HUES6 (cell line): ENCODE measurements at regions not wholly inside any gene's neighbourhood (a gene's known extent, or its start where the extent isn't known, plus 50 kb on each side); places are given as distances from the start of the nearest gene placed in this dataset.

ENCODE experiments used
- H3K27ac ChIP-seq: 2 replicates; pipeline ENCODE4 v1.7.0; 2013; ENCODE audit warnings: low read depth, mild to moderate bottlenecking, low read length, inconsistent platforms
- H3K27me3 ChIP-seq: 2 replicates; pipeline ENCODE4 v1.6.1; 2013; ENCODE audit warnings: low read length; ENCODE audit not compliant: control insufficient read depth, insufficient read depth
- H3K36me3 ChIP-seq: 2 replicates; pipeline ENCODE4 v1.6.1; 2013; ENCODE audit warnings: low read length; ENCODE audit not compliant: control insufficient read depth, insufficient read depth
- H3K4me1 ChIP-seq: 2 replicates; pipeline ENCODE4 v1.6.1; 2013; ENCODE audit warnings: low read length; ENCODE audit not compliant: control insufficient read depth, insufficient read depth
- H3K4me3 ChIP-seq: 2 replicates; pipeline ENCODE4 v1.5.1; 2013; ENCODE audit warnings: low read depth, low read length
- H3K9ac ChIP-seq: one replicate; pipeline ENCODE4 v1.6.1; 2013; ENCODE audit warnings: mild to moderate bottlenecking, low read length
- H3K9me3 ChIP-seq: 2 replicates; pipeline ENCODE4 v1.6.1; 2013; ENCODE audit warnings: low read depth, low read length; ENCODE audit not compliant: control insufficient read depth, insufficient read depth

- Histone ChIP-seq H3K4me3 (no peak overlapping the region), H3K9ac (no peak overlapping the region), H3K27me3 (no peaks in the 10 kb centered on the region), H3K9me3 (no peaks in the 10 kb centered on the region), H3K27ac (no peak overlapping the region), H3K36me3 (no peaks in the 10 kb centered on the region), H3K4me1 (peaks cover 21% of the 10 kb centered on the region)
Measured at GRCh38 chr9:16102154-16102553, 549.3 kb downstream of the CCDC171 start.

GRCh38 chr9:16103620-16104397 lies 551.0 kb downstream of the CCDC171 start:
- Histone ChIP-seq H3K9ac (no peak overlapping the region), H3K4me3 (no peak overlapping the region), H3K9me3 (no peaks in the 10 kb centered on the region), H3K36me3 (no peaks in the 10 kb centered on the region), H3K27ac (no peak overlapping the region), H3K4me1 (peaks cover 21% of the 10 kb centered on the region), H3K27me3 (no peaks in the 10 kb centered on the region)

- H3K27ac ChIP-seq, result no peak overlapping the region
- H3K9me3 ChIP-seq, result no peaks in the 10 kb centered on the region
Measured at GRCh38 chr9:16105168-16106020, 552.6 kb downstream of the CCDC171 start.

DNA sequence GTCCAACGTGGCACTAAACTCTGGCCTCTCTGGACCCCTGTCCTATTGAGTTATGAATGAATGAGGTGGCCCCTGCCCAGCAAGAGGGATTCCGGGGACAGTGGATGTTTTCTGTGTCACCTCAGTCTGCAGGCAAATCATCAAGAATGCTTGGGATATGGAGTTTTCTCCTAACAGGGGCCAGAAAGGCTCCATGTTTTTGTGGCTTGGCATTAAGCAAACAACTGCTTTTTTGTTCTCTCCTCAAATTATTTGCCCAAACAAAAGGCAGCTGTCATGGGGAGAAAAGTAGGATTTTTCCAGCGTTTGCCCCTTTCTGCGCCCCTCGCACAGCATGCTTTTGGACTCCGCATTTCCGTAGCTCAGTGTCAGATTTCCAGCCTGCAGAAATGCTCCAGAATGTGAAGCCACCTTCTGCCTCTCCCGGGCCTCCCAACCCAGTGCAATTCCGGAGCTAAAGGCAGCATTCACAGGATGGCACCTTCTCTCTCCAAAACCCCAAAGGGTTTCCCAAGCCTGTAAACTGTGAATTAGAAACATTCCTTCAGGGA lies 553.3 kb downstream of the CCDC171 start:
- H3K9ac ChIP-seq, result no peak overlapping the region
- peaks cover 21% of the 10 kb centered on the region for H3K4me1 ChIP-seq
- H3K27ac ChIP-seq, result no peak overlapping the region
- H3K36me3 ChIP-seq, result no peaks in the 10 kb centered on the region
- H3K27me3 ChIP-seq, result no peaks in the 10 kb centered on the region
- no peak overlapping the region for H3K4me3 ChIP-seq
- no peaks in the 10 kb centered on the region for H3K9me3 ChIP-seq

More at GRCh38 chr9:16105168-16106020, 552.6 kb downstream of the CCDC171 start:
- H3K4me1 ChIP-seq, result peaks cover 21% of the 10 kb centered on the region
- H3K27me3 ChIP-seq, result no peaks in the 10 kb centered on the region
- H3K4me3 ChIP-seq, result no peak overlapping the region
- H3K9ac ChIP-seq, result no peak overlapping the region
- no peaks in the 10 kb centered on the region for H3K36me3 ChIP-seq

GRCh38 chr9:16112116-16112515 lies 559.3 kb downstream of the CCDC171 start:
- H3K9ac ChIP-seq, result no peak overlapping the region
- H3K4me3 ChIP-seq, result no peak overlapping the region
- no peak overlapping the region for H3K27ac ChIP-seq
- H3K9me3 ChIP-seq, result no peaks in the 10 kb centered on the region
- no peaks in the 10 kb centered on the region for H3K27me3 ChIP-seq
- H3K4me1 ChIP-seq, result no peaks in the 10 kb centered on the region
- no peaks in the 10 kb centered on the region for H3K36me3 ChIP-seq

- Histone ChIP-seq H3K27me3 (no peaks in the 10 kb centered on the region), H3K9ac (no peak overlapping the region), H3K9me3 (no peaks in the 10 kb centered on the region), H3K4me3 (no peak overlapping the region), H3K27ac (no peak overlapping the region), H3K36me3 (no peaks in the 10 kb centered on the region), H3K4me1 (peaks cover 12% of the 10 kb centered on the region)
Measured at GRCh38 chr9:16115994-16116393, 563.2 kb downstream of the CCDC171 start.

GRCh38 chr9:16118043-16118442 lies 565.2 kb downstream of the CCDC171 start:
- Histone ChIP-seq H3K4me3 (no peak overlapping the region), H3K36me3 (no peaks in the 10 kb centered on the region), H3K27ac (no peak overlapping the region), H3K9ac (no peak overlapping the region), H3K9me3 (no peaks in the 10 kb centered on the region), H3K4me1 (peaks cover 12% of the 10 kb centered on the region), H3K27me3 (no peaks in the 10 kb centered on the region)

DNA sequence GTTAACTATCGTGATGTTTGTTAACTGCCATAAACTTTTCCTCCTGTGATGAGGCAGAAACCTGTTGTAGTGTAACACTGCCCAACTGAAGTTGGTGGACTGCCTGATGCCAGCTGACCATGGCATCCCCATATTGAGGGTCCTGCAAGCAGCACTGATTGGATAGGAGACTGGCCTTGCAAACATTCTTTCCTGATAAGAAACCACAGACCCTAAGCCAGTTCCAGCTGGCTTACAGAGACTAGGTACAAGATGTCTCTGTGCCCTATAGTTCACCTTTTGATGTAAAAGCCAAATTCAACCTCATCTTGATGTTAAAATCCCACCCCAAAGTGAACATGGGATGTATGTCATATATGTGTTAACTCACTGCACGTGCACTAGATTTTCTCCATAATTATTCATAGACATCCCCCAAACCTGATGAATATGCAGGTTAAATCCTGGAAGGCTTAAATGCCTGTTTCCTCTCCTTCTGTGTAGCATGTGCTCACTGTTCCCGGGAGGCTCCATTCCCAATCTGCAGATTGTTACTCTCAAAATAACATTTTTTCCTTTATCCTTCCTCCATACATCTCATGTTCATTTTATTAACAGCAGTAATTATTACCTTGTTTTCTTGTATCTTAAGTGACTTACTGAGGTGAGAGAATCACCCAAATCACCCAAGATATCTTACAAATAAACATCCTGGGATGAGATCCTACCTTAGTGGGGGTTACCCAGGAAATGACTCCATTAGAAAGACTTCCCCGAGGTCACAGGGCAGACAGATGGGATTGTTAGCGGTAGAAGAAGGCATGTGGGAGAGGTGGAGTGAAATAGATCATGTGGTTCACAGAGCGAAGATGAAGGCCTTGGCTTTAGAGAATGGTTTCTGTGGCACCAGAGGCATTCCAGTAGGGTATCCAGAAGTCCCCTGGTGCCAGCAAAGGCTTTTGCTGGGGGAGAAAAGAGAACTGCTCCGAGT lies 566.7 kb downstream of the CCDC171 start:
- H3K27ac ChIP-seq, result no peak overlapping the region
- H3K27me3 ChIP-seq, result no peaks in the 10 kb centered on the region
- no peak overlapping the region for H3K9ac ChIP-seq
- no peaks in the 10 kb centered on the region for H3K36me3 ChIP-seq
- peaks cover 12% of the 10 kb centered on the region for H3K4me1 ChIP-seq
- H3K4me3 ChIP-seq, result no peak overlapping the region
- H3K9me3 ChIP-seq, result no peaks in the 10 kb centered on the region

- no peaks in the 10 kb centered on the region for H3K36me3 ChIP-seq
Measured at GRCh38 chr9:16120231-16120641, 567.4 kb downstream of the CCDC171 start.

DNA sequence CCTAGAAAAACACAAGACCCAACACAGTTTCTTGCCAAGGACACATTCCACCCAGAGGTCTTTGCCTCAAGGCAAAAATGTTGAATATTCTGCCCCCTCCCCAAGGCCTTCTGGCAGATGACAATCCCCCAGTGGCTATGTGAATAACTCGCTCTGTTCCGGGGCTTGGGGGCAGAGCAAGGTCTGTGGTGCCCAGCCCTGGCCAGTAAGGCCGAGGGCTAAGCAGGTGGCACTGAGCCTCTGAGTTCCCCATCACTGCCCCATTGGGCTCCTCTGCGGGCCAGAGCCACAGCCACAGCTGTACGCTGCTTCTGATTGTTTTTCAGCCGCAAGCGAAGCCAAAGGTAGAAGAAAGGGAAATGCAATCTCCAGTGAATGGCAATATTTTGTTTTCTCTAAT lies 567.9 kb downstream of the CCDC171 start:
- no peak overlapping the region for H3K27ac ChIP-seq
- H3K36me3 ChIP-seq, result no peaks in the 10 kb centered on the region
- no peak overlapping the region for H3K9ac ChIP-seq
- H3K4me1 ChIP-seq, result peaks cover 12% of the 10 kb centered on the region
- no peak overlapping the region for H3K4me3 ChIP-seq
- H3K27me3 ChIP-seq, result no peaks in the 10 kb centered on the region
- H3K9me3 ChIP-seq, result no peaks in the 10 kb centered on the region

More at GRCh38 chr9:16120231-16120641, 567.4 kb downstream of the CCDC171 start:
- H3K27me3 ChIP-seq, result no peaks in the 10 kb centered on the region
- no peak overlapping the region for H3K4me3 ChIP-seq
- no peak overlapping the region for H3K9ac ChIP-seq
- H3K9me3 ChIP-seq, result no peaks in the 10 kb centered on the region
- H3K4me1 ChIP-seq, result peaks cover 12% of the 10 kb centered on the region
- H3K27ac ChIP-seq, result no peak overlapping the region
